Right ventricle myocardium superior (tissue), 1 donor: ENCODE measurements at regions not wholly inside any gene's neighbourhood (a gene's known extent, or its start where the extent isn't known, plus 50 kb on each side); places are given as distances from the start of the nearest gene placed in this dataset.

ENCODE experiments used
- ATAC-seq: fragments of 200-7000 bp; cut with Tn5 transposase; one replicate; pipeline ENCODE4 v1.9.1; 2020; ENCODE audit warnings: mild to moderate bottlenecking; ENCODE audit not compliant: poor library complexity
- DNase-seq: peaks from one replicate; pipeline ENCODE4 v3.0.0-alpha.2; 2020
- intact Hi-C: fragments of 100-400 bp; cut with DNase I; formaldehyde crosslinking; loops from one replicate; pipeline ENCODE4 v1.11.2; 2022
- donor health status: DM: no; HTN: yes; CAD: no; lungs with severe emphysema.

DNA sequence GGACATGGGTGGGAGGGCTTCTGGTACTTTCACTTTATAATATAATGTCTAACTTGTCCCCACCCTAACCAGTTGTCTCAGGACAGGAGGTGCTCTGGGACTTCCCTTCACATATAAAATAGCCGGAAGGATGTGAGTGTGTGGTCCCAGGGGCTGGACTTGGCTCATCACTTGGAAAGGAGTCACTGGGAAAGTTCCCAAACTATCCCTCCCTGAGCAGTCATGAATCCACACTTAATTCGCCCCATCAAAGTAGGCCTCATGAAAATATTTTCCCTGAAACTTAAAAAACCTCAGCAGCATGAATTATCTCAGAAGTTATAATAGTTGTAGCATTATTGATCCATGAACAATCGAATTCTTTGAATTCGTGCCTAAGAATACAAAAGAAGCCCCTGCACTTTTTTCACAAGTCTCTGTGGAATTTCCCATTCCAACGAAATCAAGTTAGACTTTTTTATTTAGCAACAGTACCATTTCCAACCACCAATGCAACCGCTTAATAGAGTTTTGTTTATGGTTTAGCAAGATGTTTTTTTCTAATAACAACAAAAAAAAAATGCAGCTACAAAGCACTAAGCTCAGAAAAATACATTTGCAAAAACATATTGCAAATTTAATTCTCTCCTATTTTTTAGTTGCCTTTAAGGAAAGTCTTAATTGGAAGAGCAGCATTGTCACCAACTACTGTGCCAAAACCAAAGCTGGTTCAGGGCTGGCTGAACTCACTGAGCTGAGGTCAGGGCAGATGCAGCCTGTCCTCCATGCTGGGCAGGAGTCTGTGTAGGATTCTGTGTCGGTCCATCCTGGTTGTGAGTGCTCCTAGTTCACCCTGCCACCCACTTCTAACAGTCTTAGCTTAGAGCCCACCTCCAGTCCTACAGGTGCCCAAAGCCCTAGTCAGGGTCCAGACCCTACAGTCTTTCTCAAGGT, 68.8 kb upstream of the SPTBN1 start:
- intact Hi-C loops: no loop called here
- ATAC-seq (peak; percentile 88), DNase-seq (peak; percentile 67)

DNA sequence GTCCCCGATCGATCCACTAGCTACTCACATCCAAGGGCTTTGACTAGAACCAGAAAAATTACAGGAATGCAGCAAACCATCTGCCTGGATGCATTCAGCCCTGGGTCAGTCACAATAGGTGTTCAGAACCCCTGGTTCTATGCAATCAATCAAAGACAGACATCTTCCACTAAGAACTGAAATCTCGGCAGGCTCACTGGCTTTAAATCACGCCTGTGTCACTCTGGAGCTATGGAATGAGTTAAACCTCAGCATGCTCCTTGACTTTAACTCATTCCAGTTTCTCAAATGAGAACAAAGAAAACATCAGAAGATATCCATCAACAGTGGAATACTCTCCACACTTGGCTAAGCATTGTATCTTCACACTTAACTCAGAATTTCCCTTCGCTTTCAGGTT, 68.1 kb upstream of the SPTBN1 start:
- intact Hi-C loops: no loop called here
- DNase-seq: no peak
- no peak for ATAC-seq

DNA sequence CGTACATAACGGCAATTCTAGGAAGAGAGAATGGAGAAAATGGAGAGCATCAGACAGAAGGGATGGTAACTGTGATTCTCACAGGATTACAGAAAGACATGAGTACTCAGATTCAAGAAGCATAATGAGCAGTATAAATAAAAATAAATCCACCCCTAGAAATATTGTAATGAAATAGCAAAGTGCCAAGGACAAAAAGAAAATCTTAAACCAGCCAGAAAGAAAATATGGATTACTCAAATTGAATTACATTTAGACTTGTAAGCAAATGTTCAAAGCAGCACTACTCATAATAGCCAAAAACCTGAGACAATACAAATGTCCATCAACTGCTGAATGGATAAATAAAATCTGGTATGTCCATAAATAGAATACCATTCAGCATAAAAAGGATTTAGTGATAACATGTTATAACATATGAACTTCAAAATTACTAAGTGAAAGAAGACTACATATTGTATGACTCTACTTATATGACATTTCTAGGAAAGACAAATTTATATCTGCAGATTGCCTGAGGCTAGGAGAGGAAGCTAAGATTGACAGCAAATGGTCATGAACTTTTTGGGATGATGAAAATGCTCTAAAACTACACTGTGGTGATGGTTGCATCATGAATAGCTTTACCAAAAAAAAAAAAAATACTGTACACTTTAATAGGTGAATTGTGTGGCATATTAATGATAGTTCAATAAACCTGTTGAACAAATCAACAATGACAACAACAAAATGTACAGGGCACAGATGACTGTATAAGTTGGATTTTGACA, 63.4 kb upstream of the SPTBN1 start:
- no peak for ATAC-seq
- no peak for DNase-seq
- intact Hi-C loops: no loop called here

DNA sequence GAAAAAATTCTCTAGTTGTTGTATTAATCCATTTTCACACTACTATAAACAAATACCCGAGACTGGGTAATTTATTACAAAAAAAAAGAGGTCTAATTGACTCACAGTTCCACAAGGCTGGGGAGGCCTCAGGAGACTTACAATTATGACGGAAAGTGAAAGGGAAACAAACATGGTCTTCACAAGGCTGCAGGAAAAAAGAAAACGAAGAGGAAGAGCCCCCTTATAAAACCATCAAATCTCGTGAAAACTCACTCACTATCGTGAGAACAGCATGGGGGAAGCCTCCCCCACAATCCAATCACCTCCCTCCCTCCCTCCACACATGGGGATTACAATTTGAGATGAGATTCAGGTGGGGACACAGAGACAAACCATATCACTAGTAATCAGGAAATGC, 61.7 kb upstream of the SPTBN1 start:
- intact Hi-C loops: no loop called here
- no peak for DNase-seq
- peak; percentile 39 for ATAC-seq

DNA sequence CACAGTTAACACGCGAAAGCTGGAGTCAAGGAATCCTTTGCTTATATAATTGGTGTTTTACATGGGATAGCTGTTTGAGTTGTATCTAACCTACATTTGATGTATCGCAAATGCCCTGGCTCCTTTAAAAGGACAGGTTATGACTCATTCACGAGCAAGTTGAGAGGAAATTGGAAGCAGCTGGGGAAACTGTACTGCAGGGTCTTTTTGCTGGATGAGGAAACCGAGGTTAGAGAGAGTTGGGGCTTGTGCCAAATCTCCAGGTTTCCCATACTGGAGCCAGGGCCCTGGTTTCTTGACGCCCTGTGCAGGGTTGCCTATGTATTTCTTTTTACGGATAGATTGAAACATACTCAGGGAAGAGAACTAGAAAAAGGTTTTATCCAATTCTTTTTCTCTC, 60.0 kb upstream of the SPTBN1 start:
- intact Hi-C loops: no loop called here
- DNase-seq: no peak
- no peak for ATAC-seq

DNA sequence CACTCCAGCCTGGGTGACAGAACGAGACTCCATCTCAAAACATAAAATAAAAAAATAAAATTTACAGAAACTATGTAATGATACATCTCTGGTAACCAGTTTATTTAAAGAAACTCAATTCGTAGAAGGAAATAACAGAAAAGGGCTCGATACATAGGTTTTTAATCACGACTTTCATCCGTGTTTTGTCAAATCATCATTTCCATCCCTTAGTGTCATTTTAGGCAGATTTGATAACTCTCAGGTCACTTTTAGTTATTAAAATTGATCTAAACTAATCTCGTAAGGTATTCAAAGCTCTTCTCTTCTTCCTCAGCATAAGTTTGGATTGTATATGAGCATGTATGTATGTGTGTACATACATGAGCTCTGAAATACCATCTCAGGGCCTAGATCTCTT, 59.3 kb upstream of the SPTBN1 start:
- ATAC-seq: no peak
- intact Hi-C loops: no loop called here

DNA sequence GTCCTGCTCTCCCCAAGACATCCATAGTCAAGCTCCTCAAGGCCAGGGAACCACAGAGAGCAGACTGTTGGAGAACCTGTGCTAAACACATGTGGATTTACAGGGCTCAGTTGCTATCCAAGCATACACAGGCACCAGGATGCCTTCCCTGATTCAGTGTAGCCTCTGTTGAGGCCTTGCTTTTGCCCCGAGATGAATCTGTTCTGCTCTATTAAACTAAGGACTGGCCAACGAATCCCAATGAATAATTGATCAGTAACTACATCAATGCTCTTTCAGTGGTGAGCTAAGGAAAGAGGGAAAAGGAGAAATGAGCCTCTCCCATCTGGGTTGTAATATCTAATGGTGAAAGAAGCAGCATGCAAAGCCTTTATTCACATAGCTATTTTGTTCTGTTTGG, 58.7 kb upstream of the SPTBN1 start:
- ATAC-seq: no peak
- DNase-seq: no peak
- intact Hi-C loops: no loop called here

More for the DNA sequence above, 59.3 kb upstream of the SPTBN1 start:
- DNase-seq: no peak

DNA sequence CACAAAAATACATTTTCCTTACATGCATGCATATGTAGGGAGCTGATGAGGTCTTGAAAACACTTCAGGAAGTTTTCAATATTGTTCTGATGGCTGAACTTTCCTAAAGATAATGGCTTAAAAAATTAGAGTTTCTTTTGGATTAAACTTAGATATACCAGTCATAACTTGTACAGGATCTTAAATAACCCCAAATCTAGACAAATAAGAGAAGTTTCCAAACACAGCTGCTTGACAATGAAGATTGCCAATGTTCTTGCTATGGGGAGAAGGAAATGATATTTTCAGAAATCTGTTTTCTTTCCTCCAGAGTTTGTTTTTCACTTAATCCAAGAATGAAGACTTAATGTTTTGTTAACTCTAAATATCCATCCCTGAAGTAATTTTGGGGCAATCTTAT, 54.6 kb upstream of the SPTBN1 start:
- intact Hi-C loops: no loop called here
- DNase-seq: no peak
- peak; percentile 55 for ATAC-seq

DNA sequence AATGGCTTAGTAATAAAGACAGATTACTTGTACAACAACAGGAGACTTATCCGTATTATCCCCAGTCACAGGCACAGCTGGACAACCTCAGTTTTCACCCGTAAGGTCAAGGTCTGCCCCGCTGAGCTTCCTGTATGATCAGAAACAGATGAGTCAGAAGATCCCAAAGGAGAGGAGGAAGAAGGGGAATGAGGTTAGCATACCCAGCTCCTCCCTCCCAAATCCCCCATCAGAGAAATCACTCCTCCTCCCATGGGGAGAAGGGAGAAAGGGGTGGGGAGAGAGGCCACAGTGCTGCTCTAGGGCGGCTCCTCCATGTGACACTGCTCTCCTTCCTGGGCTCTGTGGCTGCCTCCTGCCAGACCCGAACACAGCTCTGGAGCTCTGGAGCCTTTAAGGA, 53.8 kb upstream of the SPTBN1 start:
- intact Hi-C loops: no loop called here
- DNase-seq (peak; percentile 69), ATAC-seq (peak; percentile 95)

DNA sequence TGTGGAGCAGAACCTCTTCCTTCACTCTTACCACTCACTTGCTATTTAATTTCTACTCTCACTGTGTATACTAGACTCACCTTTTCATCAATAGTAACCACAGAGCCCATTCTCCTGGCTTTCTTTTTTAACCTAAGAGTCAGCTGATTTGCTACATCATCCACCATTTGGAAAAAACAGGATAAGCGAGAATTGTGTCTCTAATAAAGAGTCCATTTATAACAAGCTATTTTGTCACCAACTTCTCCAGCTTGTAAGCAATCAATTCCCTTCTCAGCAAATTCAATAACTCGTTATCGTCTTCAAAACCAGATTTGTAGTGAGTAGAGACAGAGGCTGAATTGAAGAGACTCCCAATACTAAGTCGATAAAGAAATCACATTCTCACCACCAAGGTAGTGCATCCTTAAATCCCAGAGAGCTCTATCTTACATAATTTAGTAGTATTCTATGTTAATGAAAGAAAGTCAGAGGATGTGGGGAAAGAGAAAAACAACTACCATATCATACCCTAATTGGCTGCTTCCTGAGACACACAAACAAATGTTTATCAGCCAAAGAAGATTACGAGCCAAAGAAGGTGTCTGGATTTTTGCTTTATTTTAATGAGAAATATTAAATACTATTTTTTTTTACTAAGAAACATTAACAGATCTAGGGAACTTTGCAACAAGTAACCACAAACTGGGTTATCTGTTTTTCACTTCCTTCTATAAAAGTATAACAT, 52.5 kb upstream of the SPTBN1 start:
- DNase-seq (no peak), ATAC-seq (no peak)
- intact Hi-C loops: no loop called here

DNA sequence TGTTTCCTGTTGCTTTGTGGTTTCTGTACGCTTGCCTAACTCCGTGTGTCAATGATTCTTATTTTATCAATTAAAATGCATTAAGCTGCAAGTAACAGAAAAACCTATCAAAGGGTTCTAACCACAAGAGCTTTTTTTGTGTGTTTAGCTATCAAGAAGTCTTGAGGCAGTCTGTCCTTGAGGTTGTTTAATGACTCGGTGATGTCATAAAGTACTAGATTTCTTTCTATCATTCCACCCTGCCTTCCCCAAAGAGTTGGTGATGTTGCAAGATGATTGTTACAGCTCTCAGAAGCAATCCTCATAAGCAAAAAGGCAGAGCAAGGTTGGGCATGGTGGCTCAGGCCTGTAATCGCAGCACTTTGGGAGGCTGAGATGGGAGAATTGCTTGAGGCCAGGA, 51.9 kb upstream of the SPTBN1 start:
- DNase-seq (no peak), ATAC-seq (no peak)
- intact Hi-C loops: no loop called here

DNA sequence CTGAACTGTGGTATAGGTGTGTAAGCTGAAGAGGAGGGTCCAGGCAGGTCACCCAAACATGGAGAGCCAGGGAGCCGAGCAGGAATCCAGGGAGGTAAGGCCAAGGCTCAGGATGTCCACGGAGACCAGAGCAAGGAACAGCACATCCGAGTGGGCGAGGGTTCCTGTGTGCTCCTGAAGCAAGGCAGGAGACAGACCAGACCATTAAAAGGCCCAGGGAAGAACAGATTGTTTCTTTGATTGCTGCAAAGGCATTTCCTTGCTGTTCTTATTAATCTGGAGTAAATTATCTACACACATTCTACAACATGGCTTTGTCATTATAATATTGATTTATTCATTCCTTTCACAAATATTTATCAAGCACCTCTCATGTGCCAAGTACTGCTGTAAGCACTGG, 50.1 kb upstream of the SPTBN1 start:
- no peak for DNase-seq
- intact Hi-C loops: no loop called here
- ATAC-seq: no peak
